Activated T-cell treated with anti-CD3 and anti-CD28 coated beads, Interleukin-2, amount 50 U/mL, for 1 hour (primary cell): ENCODE measurements at regions not wholly inside any gene's neighbourhood (a gene's known extent, or its start where the extent isn't known, plus 50 kb on each side); places are given as distances from the start of the nearest gene placed in this dataset.

Experiments
- DNase-seq: peaks from one replicate; pipeline ENCODE4 v3.0.0-alpha.2; 2020

- no peak for DNase-seq
These were observed 604.8 kb upstream of the BRINP1 start for GRCh38 chr9:119974026-119974425.

GRCh38 chr9:119968836-119969707 is 599.8 kb upstream of the BRINP1 start:
- peak; percentile 22 for DNase-seq

- no peak for DNase-seq
These were observed 598.8 kb upstream of the BRINP1 start for GRCh38 chr9:119967867-119968535.

- DNase-seq = no peak
These were observed 594.6 kb upstream of the BRINP1 start for GRCh38 chr9:119963798-119964372.

GRCh38 chr9:119963258-119963797 is 594.1 kb upstream of the BRINP1 start:
- no peak for DNase-seq

GRCh38 chr9:119961774-119962424 is 592.7 kb upstream of the BRINP1 start:
- DNase-seq = no peak

- no peak for DNase-seq
These were observed 590.8 kb upstream of the BRINP1 start for GRCh38 chr9:119959846-119960545.

GRCh38 chr9:119956111-119956510 is 586.9 kb upstream of the BRINP1 start:
- no peak for DNase-seq

- DNase-seq = no peak
These were observed 586.0 kb upstream of the BRINP1 start for GRCh38 chr9:119955276-119955675.

- no peak for DNase-seq
These were observed 582.4 kb upstream of the BRINP1 start for GRCh38 chr9:119951591-119951990.

GRCh38 chr9:119951090-119951489 is 581.9 kb upstream of the BRINP1 start:
- DNase-seq = no peak

GRCh38 chr9:119945686-119946085 is 576.5 kb upstream of the BRINP1 start:
- DNase-seq = no peak

- no peak for DNase-seq
These were observed 571.9 kb upstream of the BRINP1 start for GRCh38 chr9:119941091-119941490.

GRCh38 chr9:119938871-119939270 is 569.6 kb upstream of the BRINP1 start:
- no peak for DNase-seq

- DNase-seq = no peak
These were observed 565.3 kb upstream of the BRINP1 start for GRCh38 chr9:119934497-119934896.

- DNase-seq = no peak
These were observed 564.0 kb upstream of the BRINP1 start for GRCh38 chr9:119933191-119933590.

GRCh38 chr9:119924736-119925135 is 555.5 kb upstream of the BRINP1 start:
- DNase-seq = no peak

- DNase-seq = no peak
These were observed 547.9 kb upstream of the BRINP1 start for GRCh38 chr9:119917175-119917574.

- DNase-seq = no peak
These were observed 537.8 kb upstream of the BRINP1 start for GRCh38 chr9:119907056-119907455.

GRCh38 chr9:119905724-119906123 is 536.5 kb upstream of the BRINP1 start:
- no peak for DNase-seq

GRCh38 chr9:119903851-119904250 is 534.6 kb upstream of the BRINP1 start:
- DNase-seq = no peak

GRCh38 chr9:119902611-119903010 is 533.4 kb upstream of the BRINP1 start:
- no peak for DNase-seq

- DNase-seq = no peak
These were observed 529.1 kb upstream of the BRINP1 start for GRCh38 chr9:119898316-119898715.
